ENCODE measurements at regions not wholly inside any gene's neighbourhood (a gene's known extent, or its start where the extent isn't known, plus 50 kb on each side); places are given as distances from the start of the nearest gene placed in this dataset.

DNA sequence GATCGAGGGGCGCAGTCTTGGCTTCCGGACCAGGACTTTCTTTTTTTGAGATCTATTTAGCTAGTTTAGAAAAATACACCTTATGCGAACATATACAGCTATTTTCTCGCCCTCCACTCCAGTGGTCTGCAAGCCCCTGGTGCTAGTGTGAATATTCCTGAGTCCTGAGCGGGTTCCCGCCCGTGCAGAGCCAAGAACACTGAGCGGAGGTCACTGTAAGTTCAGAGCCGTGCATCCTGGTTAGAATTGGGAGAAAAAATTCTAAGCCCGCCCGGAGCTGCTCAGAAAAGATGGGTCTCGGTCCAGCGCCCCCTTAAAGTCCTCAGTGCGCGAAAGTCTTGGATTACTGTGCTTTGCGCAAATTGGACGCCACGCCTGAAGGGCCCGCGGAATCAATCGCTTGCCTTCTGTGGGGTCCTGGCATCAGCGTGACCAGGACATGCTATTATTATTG is 117.7 kb downstream of the KCNRG start:
- TF ChIP-seq, protein P1, sequence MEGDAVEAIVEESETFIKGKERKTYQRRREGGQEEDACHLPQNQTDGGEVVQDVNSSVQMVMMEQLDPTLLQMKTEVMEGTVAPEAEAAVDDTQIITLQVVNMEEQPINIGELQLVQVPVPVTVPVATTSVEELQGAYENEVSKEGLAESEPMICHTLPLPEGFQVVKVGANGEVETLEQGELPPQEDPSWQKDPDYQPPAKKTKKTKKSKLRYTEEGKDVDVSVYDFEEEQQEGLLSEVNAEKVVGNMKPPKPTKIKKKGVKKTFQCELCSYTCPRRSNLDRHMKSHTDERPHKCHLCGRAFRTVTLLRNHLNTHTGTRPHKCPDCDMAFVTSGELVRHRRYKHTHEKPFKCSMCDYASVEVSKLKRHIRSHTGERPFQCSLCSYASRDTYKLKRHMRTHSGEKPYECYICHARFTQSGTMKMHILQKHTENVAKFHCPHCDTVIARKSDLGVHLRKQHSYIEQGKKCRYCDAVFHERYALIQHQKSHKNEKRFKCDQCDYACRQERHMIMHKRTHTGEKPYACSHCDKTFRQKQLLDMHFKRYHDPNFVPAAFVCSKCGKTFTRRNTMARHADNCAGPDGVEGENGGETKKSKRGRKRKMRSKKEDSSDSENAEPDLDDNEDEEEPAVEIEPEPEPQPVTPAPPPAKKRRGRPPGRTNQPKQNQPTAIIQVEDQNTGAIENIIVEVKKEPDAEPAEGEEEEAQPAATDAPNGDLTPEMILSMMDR (IDR thresholded peaks at IDR 0.05; ENCODE audit: insufficient read depth, low read length, poor library complexity, severe bottlenecking), result no peak
- no peak for TF ChIP-seq EZH2phosphoT487 (conservative IDR thresholded peaks at IDR 0.05; ENCODE audit: low read length)

Measured in SU-DHL-6 (cell line).